Glutamatergic neuron (in vitro differentiated cells): ENCODE measurements at regions not wholly inside any gene's neighbourhood (a gene's known extent, or its start where the extent isn't known, plus 50 kb on each side); places are given as distances from the start of the nearest gene placed in this dataset.

Source experiments
- DNase-seq: peaks from one replicate; pipeline ENCODE4 v3.0.0; 2022
- H3K27ac Mint-ChIP-seq: one replicate; pipeline ENCODE4 v1.8.0; 2020; ENCODE audit warnings: mild to moderate bottlenecking, mixed read lengths, inconsistent platforms; ENCODE audit not compliant: unreplicated experiment
- H3K27me3 Mint-ChIP-seq: one replicate; pipeline ENCODE4 v1.8.0; 2020; ENCODE audit warnings: mild to moderate bottlenecking, moderate library complexity, mixed read lengths, inconsistent platforms; ENCODE audit not compliant: unreplicated experiment
- H3K36me3 Mint-ChIP-seq: one replicate; pipeline ENCODE4 v1.8.0; 2020; ENCODE audit warnings: mild to moderate bottlenecking, mixed read lengths, inconsistent platforms; ENCODE audit not compliant: unreplicated experiment
- H3K4me1 Mint-ChIP-seq: one replicate; pipeline ENCODE4 v1.8.0; 2020; ENCODE audit warnings: mild to moderate bottlenecking, low read depth, mixed read lengths, inconsistent platforms; ENCODE audit not compliant: unreplicated experiment
- H3K4me3 Mint-ChIP-seq: one replicate; pipeline ENCODE4 v1.8.0; 2020; ENCODE audit warnings: mild to moderate bottlenecking, mixed read lengths, inconsistent platforms; ENCODE audit not compliant: unreplicated experiment
- H3K9me3 Mint-ChIP-seq: one replicate; pipeline ENCODE4 v1.8.0; 2020; ENCODE audit warnings: mild to moderate bottlenecking, moderate library complexity, mixed read lengths, inconsistent platforms; ENCODE audit not compliant: unreplicated experiment
- TF ChIP-seq, protein P1 (sequence below): fragments of 200-600 bp; sonication (generic); IDR thresholded peaks from one replicate; pipeline ENCODE4 v1.5.0; 2021; ENCODE audit not compliant: partially characterized antibody, unreplicated experiment

GRCh38 chr2:194925742-194926141 is 731.3 kb upstream of the SLC39A10 start:
- peaks cover under 1% of the 10 kb centered on the region for H3K27me3 Mint-ChIP-seq
- no peaks in the 10 kb centered on the region for H3K9me3 Mint-ChIP-seq
- no peak overlapping the region for H3K4me3 Mint-ChIP-seq
- no peak for DNase-seq
- TF ChIP-seq, protein P1, sequence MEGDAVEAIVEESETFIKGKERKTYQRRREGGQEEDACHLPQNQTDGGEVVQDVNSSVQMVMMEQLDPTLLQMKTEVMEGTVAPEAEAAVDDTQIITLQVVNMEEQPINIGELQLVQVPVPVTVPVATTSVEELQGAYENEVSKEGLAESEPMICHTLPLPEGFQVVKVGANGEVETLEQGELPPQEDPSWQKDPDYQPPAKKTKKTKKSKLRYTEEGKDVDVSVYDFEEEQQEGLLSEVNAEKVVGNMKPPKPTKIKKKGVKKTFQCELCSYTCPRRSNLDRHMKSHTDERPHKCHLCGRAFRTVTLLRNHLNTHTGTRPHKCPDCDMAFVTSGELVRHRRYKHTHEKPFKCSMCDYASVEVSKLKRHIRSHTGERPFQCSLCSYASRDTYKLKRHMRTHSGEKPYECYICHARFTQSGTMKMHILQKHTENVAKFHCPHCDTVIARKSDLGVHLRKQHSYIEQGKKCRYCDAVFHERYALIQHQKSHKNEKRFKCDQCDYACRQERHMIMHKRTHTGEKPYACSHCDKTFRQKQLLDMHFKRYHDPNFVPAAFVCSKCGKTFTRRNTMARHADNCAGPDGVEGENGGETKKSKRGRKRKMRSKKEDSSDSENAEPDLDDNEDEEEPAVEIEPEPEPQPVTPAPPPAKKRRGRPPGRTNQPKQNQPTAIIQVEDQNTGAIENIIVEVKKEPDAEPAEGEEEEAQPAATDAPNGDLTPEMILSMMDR = no peak
- no peaks in the 10 kb centered on the region for H3K36me3 Mint-ChIP-seq
- H3K4me1 Mint-ChIP-seq = peaks cover 3% of the 10 kb centered on the region
- no peak overlapping the region for H3K27ac Mint-ChIP-seq

DNA sequence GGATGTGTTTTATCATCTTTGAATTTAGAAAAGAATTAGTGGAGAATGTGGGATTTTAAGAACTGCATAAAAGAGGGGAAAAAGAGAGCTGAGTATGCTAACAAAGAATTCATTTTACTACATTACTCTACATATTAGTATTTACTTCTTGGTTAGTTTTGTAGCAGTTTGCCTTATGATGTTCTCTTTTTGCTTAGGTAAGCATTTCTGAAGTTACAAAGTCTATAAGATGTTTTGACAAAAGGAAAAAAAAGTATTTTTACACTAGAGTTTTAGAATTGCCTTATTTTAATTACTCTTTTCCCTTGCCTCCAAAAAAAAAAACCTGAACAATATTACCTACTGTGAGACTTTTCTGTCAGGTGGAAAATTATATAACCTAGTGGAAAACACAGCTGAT is 739.5 kb upstream of the SLC39A10 start:
- no peak for DNase-seq
- no peak overlapping the region for H3K27ac Mint-ChIP-seq
- no peaks in the 10 kb centered on the region for H3K9me3 Mint-ChIP-seq
- no peak overlapping the region for H3K4me3 Mint-ChIP-seq
- no peaks in the 10 kb centered on the region for H3K36me3 Mint-ChIP-seq
- peaks cover 2% of the 10 kb centered on the region for H3K27me3 Mint-ChIP-seq
- H3K4me1 Mint-ChIP-seq = peaks cover 3% of the 10 kb centered on the region
- TF ChIP-seq, protein P1 = no peak

- Mint-ChIP-seq H3K27ac (no peak overlapping the region), H3K4me3 (no peak overlapping the region), H3K36me3 (no peaks in the 10 kb centered on the region), H3K27me3 (peaks cover 2% of the 10 kb centered on the region), H3K9me3 (no peaks in the 10 kb centered on the region), H3K4me1 (peaks cover 3% of the 10 kb centered on the region)
- TF ChIP-seq, protein P1 = no peak
- no peak for DNase-seq
Measured at GRCh38 chr2:194915485-194915884, 741.5 kb upstream of the SLC39A10 start.

DNA sequence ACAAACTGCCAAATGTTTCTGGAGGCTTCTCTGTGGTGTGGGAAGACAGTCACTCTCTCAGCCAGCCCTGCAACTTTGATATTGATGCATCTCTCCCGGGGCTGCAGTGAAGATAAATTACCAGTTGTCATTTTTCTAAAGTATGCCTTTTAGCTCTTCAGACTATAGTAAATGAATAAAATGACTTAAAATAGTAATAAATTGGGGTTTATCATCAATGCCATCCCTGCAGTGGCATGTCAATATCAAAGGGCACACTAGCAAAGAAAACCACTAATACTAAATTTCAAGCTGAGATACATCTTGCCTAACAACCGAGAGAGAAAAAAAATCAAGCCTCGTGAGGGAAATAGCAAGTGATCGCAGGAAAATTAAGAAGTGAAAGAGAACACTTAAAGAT is 749.5 kb upstream of the SLC39A10 start:
- Mint-ChIP-seq H3K27me3 (no peaks in the 10 kb centered on the region), H3K4me1 (no peaks in the 10 kb centered on the region), H3K4me3 (no peak overlapping the region), H3K9me3 (no peaks in the 10 kb centered on the region), H3K27ac (no peak overlapping the region), H3K36me3 (no peaks in the 10 kb centered on the region)
- DNase-seq = no peak
- TF ChIP-seq, protein P1 = no peak

- Mint-ChIP-seq H3K4me3 (no peak overlapping the region), H3K36me3 (no peaks in the 10 kb centered on the region), H3K27ac (no peak overlapping the region), H3K27me3 (no peaks in the 10 kb centered on the region), H3K4me1 (no peaks in the 10 kb centered on the region), H3K9me3 (no peaks in the 10 kb centered on the region)
- TF ChIP-seq, protein P1 = no peak
- no peak for DNase-seq
Measured at GRCh38 chr2:194896871-194897270, 760.2 kb upstream of the SLC39A10 start.
